ENCODE measurements at regions not wholly inside any gene's neighbourhood (a gene's known extent, or its start where the extent isn't known, plus 50 kb on each side); places are given as distances from the start of the nearest gene placed in this dataset.
"Not testable (repeated sequence)": the region's sequence is repeated elsewhere in the genome, so short reads cannot be mapped to it uniquely, and the experiment has no call there.

GRCh38 chr16:88234421-88235271 lies 148.1 kb upstream of the ZNF469 start:
- H3F3A ChIP-seq (ENCODE audit: insufficient read depth) = peaks cover 10% of the 10 kb centered on the region; the same call in 1 of the 2 replicates
- in situ Hi-C loops (cut with MboI); H3K27me3 ChIP-seq (replicated peaks; ENCODE audit: insufficient read depth); H3K9me2 ChIP-seq (ENCODE audit: insufficient read depth); DNase-seq; H2AFZ ChIP-seq; H4K20me1 ChIP-seq (ENCODE audit: insufficient read depth); H3K79me2 ChIP-seq (ENCODE audit: insufficient read depth); H3K9me3 ChIP-seq (ENCODE audit: low read depth); H3K4me1 ChIP-seq (ENCODE audit: insufficient read depth); H3K4me2 ChIP-seq (ENCODE audit: unreplicated experiment); H3K36me3 ChIP-seq (ENCODE audit: low read depth); H3K27ac ChIP-seq; H3K9ac ChIP-seq; H3K4me3 ChIP-seq: not testable (repeated sequence)
- WGBS, 2 experiments (ENCODE audit: low coverage in 1 of 2, low lambda C conversion rate in 2 of 2, missing lambda C conversion rate in 2 of 2) = 88 to 95% methylated on average over 33 to 44 of the region's 46 CpGs

- H3K4me2 ChIP-seq (ENCODE audit: unreplicated experiment); H4K20me1 ChIP-seq (ENCODE audit: insufficient read depth); H3K4me3 ChIP-seq; H3K27ac ChIP-seq; H3K79me2 ChIP-seq (ENCODE audit: insufficient read depth); H3K9ac ChIP-seq; H3K9me2 ChIP-seq (ENCODE audit: insufficient read depth); H3K27me3 ChIP-seq (replicated peaks; ENCODE audit: insufficient read depth); H2AFZ ChIP-seq; H3K36me3 ChIP-seq (ENCODE audit: low read depth); in situ Hi-C loops (cut with MboI); H3K9me3 ChIP-seq (ENCODE audit: low read depth); DNase-seq: not testable (repeated sequence)
- H3F3A ChIP-seq (ENCODE audit: insufficient read depth) = peaks cover 10% of the 10 kb centered on the region
- peaks cover 15% of the 10 kb centered on the region for H3K4me1 ChIP-seq (ENCODE audit: insufficient read depth)
- WGBS, 2 experiments (ENCODE audit: low coverage in 1 of 2, low lambda C conversion rate in 2 of 2, missing lambda C conversion rate in 2 of 2) = 96 to 99% methylated on average over 6 of the region's 6 CpGs
Measured at GRCh38 chr16:88235691-88236090, 147.1 kb upstream of the ZNF469 start.

- peaks cover 18% of the 10 kb centered on the region for H3K4me1 ChIP-seq (ENCODE audit: insufficient read depth)
- peaks cover 15% of the 10 kb centered on the region for H3F3A ChIP-seq (ENCODE audit: insufficient read depth)
- H3K9ac ChIP-seq; H3K27ac ChIP-seq; H3K4me2 ChIP-seq (ENCODE audit: unreplicated experiment); H3K9me3 ChIP-seq (ENCODE audit: low read depth); H3K79me2 ChIP-seq (ENCODE audit: insufficient read depth); H3K27me3 ChIP-seq (replicated peaks; ENCODE audit: insufficient read depth); H3K36me3 ChIP-seq (ENCODE audit: low read depth); DNase-seq; H4K20me1 ChIP-seq (ENCODE audit: insufficient read depth); in situ Hi-C loops (cut with MboI); H3K4me3 ChIP-seq; H3K9me2 ChIP-seq (ENCODE audit: insufficient read depth); H2AFZ ChIP-seq: not testable (repeated sequence)
- WGBS, 2 experiments (ENCODE audit: low coverage in 1 of 2, low lambda C conversion rate in 2 of 2, missing lambda C conversion rate in 2 of 2) = 85 to 92% methylated on average over 8 to 9 of the region's 9 CpGs
Measured at GRCh38 chr16:88236229-88236628, 146.5 kb upstream of the ZNF469 start.

- H3K4me2 ChIP-seq (ENCODE audit: unreplicated experiment); H3K79me2 ChIP-seq (ENCODE audit: insufficient read depth); H4K20me1 ChIP-seq (ENCODE audit: insufficient read depth); H3K9me3 ChIP-seq (ENCODE audit: low read depth); H3K27ac ChIP-seq; H3K9me2 ChIP-seq (ENCODE audit: insufficient read depth); H3K27me3 ChIP-seq (replicated peaks; ENCODE audit: insufficient read depth); H3K9ac ChIP-seq; H3K36me3 ChIP-seq (ENCODE audit: low read depth); DNase-seq; in situ Hi-C loops (cut with MboI); H2AFZ ChIP-seq; H3K4me3 ChIP-seq: not testable (repeated sequence)
- WGBS, 2 experiments (ENCODE audit: low coverage in 1 of 2, low lambda C conversion rate in 2 of 2, missing lambda C conversion rate in 2 of 2) = 90% methylated on average over 7 of the region's 9 CpGs; no CpG with 5 or more reads in 1 of the 2 experiments
- Histone ChIP-seq H3F3A (ENCODE audit: insufficient read depth) (peaks cover 23% of the 10 kb centered on the region), H3K4me1 (ENCODE audit: insufficient read depth) (peaks cover 27% of the 10 kb centered on the region)
Measured at GRCh38 chr16:88237314-88237713, 145.4 kb upstream of the ZNF469 start.

- H3K4me1 ChIP-seq (ENCODE audit: insufficient read depth) = peaks cover 30% of the 10 kb centered on the region
- H3K9me3 ChIP-seq (ENCODE audit: low read depth); H3K4me2 ChIP-seq (ENCODE audit: unreplicated experiment); H3K27ac ChIP-seq; DNase-seq; H3K4me3 ChIP-seq; H3K79me2 ChIP-seq (ENCODE audit: insufficient read depth); H3K9me2 ChIP-seq (ENCODE audit: insufficient read depth); H3K9ac ChIP-seq; H2AFZ ChIP-seq; H3K36me3 ChIP-seq (ENCODE audit: low read depth); H4K20me1 ChIP-seq (ENCODE audit: insufficient read depth); in situ Hi-C loops (cut with MboI); H3K27me3 ChIP-seq (replicated peaks; ENCODE audit: insufficient read depth): not testable (repeated sequence)
- peaks cover 24% of the 10 kb centered on the region for H3F3A ChIP-seq (ENCODE audit: insufficient read depth)
- 80 to 84% methylated on average over 9 to 10 of the region's 10 CpGs for WGBS, 2 experiments (ENCODE audit: low coverage in 1 of 2, low lambda C conversion rate in 2 of 2, missing lambda C conversion rate in 2 of 2)
Measured at GRCh38 chr16:88237761-88238415, 144.9 kb upstream of the ZNF469 start.

GRCh38 chr16:88238732-88239274 lies 144.0 kb upstream of the ZNF469 start:
- H3K4me2 ChIP-seq (ENCODE audit: unreplicated experiment) = peak overlapping the region; percentile 81
- WGBS, 2 experiments (ENCODE audit: low coverage in 1 of 2, low lambda C conversion rate in 2 of 2, missing lambda C conversion rate in 2 of 2) = 1 to 2% methylated on average over 6 to 8 of the region's 8 CpGs
- peak overlapping the region; percentile 70 for H3K9ac ChIP-seq

GRCh38 chr16:88240118-88240517 lies 142.6 kb upstream of the ZNF469 start:
- in situ Hi-C loops (cut with MboI); H2AFZ ChIP-seq; H3K9me3 ChIP-seq (ENCODE audit: low read depth); H3K79me2 ChIP-seq (ENCODE audit: insufficient read depth); H3K36me3 ChIP-seq (ENCODE audit: low read depth); H3K4me2 ChIP-seq (ENCODE audit: unreplicated experiment); H3K4me3 ChIP-seq; H3K9me2 ChIP-seq (ENCODE audit: insufficient read depth); H4K20me1 ChIP-seq (ENCODE audit: insufficient read depth); H3K27me3 ChIP-seq (replicated peaks; ENCODE audit: insufficient read depth): not testable (repeated sequence)
- Histone ChIP-seq H3K9ac (peak overlapping the region; percentile 56; the same call in 1 of the 2 replicates), H3K4me1 (ENCODE audit: insufficient read depth) (peaks cover 43% of the 10 kb centered on the region), H3K27ac (peak overlapping the region; percentile 59), H3F3A (ENCODE audit: insufficient read depth) (peaks cover 38% of the 10 kb centered on the region)
- DNase-seq = peak; percentile 83
- WGBS, 2 experiments (ENCODE audit: low coverage in 1 of 2, low lambda C conversion rate in 2 of 2, missing lambda C conversion rate in 2 of 2) = 37 to 44% methylated on average over 8 of the region's 8 CpGs

More at GRCh38 chr16:88238732-88239274, 144.0 kb upstream of the ZNF469 start:
- Histone ChIP-seq H3K27ac (peak overlapping the region; percentile 76), H3F3A (ENCODE audit: insufficient read depth) (peaks cover 30% of the 10 kb centered on the region), H3K4me1 (ENCODE audit: insufficient read depth) (peaks cover 36% of the 10 kb centered on the region), H3K4me3 (peak overlapping the region; percentile 37; the same call in 1 of the 2 replicates)
- peak; percentile 95 for DNase-seq
- H3K36me3 ChIP-seq (ENCODE audit: low read depth); in situ Hi-C loops (cut with MboI); H3K9me3 ChIP-seq (ENCODE audit: low read depth); H4K20me1 ChIP-seq (ENCODE audit: insufficient read depth); H2AFZ ChIP-seq; H3K9me2 ChIP-seq (ENCODE audit: insufficient read depth); H3K79me2 ChIP-seq (ENCODE audit: insufficient read depth); H3K27me3 ChIP-seq (replicated peaks; ENCODE audit: insufficient read depth): not testable (repeated sequence)

Data from GM23248 (cell line).